Astrocyte (in vitro differentiated cells and primary cell): ENCODE measurements at regions not wholly inside any gene's neighbourhood (a gene's known extent, or its start where the extent isn't known, plus 50 kb on each side); places are given as distances from the start of the nearest gene placed in this dataset.
A peak's percentile ranks its signal among the peaks of the same experiment; 100 is the strongest.

ENCODE experiments used
- DNase-seq: peaks from one replicate; pipeline ENCODE4 v3.0.0-alpha.2; 2010; ENCODE audit warnings: low read depth
- FAIRE-seq: peaks from 2 replicates; lab custom pipeline; 2011; peaks lifted over from hg19 to GRCh38; lab: Jason Lieb, UNC
- H2AFZ ChIP-seq: 2 replicates; pipeline ENCODE4 v1.6.0; 2012; ENCODE audit warnings: low read depth, low read length, inconsistent platforms
- H3K27ac ChIP-seq: 2 replicates; pipeline ENCODE4 v1.5.1; 2011; ENCODE audit warnings: low read depth, low read length, inconsistent platforms
- H3K27me3 ChIP-seq: 2 replicates; pipeline ENCODE4 v1.6.0; 2011; ENCODE audit warnings: low read length, inconsistent platforms; ENCODE audit not compliant: insufficient read depth
- H3K36me3 ChIP-seq: 2 replicates; pipeline ENCODE4 v1.5.1; 2011; ENCODE audit warnings: low read length, inconsistent platforms; ENCODE audit not compliant: insufficient read depth
- H3K4me1 ChIP-seq: 2 replicates; pipeline ENCODE4 v1.5.1; 2011; ENCODE audit warnings: low read length, inconsistent platforms; ENCODE audit not compliant: insufficient read depth
- H3K4me2 ChIP-seq: 2 replicates; pipeline ENCODE4 v1.6.0; 2012; ENCODE audit warnings: low read length, inconsistent platforms
- H3K4me3 ChIP-seq: 2 replicates; pipeline ENCODE4 v1.5.1; 2011; ENCODE audit warnings: low read depth, mild to moderate bottlenecking, low read length, inconsistent platforms; ENCODE audit not compliant: insufficient read depth
- H3K79me2 ChIP-seq: 2 replicates; pipeline ENCODE4 v1.6.0; 2012; ENCODE audit warnings: mild to moderate bottlenecking, low read length, inconsistent platforms; ENCODE audit not compliant: insufficient read depth
- H3K9ac ChIP-seq: 2 replicates; pipeline ENCODE4 v1.6.0; 2012; ENCODE audit warnings: mild to moderate bottlenecking, low read length, inconsistent platforms
- H3K9me3 ChIP-seq: 2 replicates; pipeline ENCODE4 v1.5.1; 2012; ENCODE audit warnings: low read depth, mild to moderate bottlenecking, low read length, inconsistent platforms; ENCODE audit not compliant: insufficient read depth
- H4K20me1 ChIP-seq: 2 replicates; pipeline ENCODE4 v1.6.0; 2012; ENCODE audit warnings: low read length, inconsistent platforms; ENCODE audit not compliant: insufficient read depth
- H3K27ac Mint-ChIP-seq: one replicate; pipeline ENCODE4 v1.8.0; 2021; ENCODE audit warnings: mild to moderate bottlenecking, mixed read lengths; ENCODE audit not compliant: unreplicated experiment
- H3K27me3 Mint-ChIP-seq: one replicate; pipeline ENCODE4 v1.8.0; 2021; ENCODE audit warnings: low read depth, mixed read lengths; ENCODE audit not compliant: unreplicated experiment
- H3K36me3 Mint-ChIP-seq: one replicate; pipeline ENCODE4 v1.8.0; 2021; ENCODE audit warnings: low read depth, mixed read lengths; ENCODE audit not compliant: unreplicated experiment
- H3K4me1 Mint-ChIP-seq: one replicate; pipeline ENCODE4 v1.8.0; 2021; ENCODE audit warnings: low read depth, mixed read lengths; ENCODE audit not compliant: unreplicated experiment
- H3K4me3 Mint-ChIP-seq: one replicate; pipeline ENCODE4 v1.8.0; 2021; ENCODE audit warnings: mild to moderate bottlenecking, moderate library complexity, mixed read lengths; ENCODE audit not compliant: unreplicated experiment
- H3K9me3 Mint-ChIP-seq: one replicate; pipeline ENCODE4 v1.8.0; 2021; ENCODE audit warnings: mild to moderate bottlenecking, mixed read lengths; ENCODE audit not compliant: unreplicated experiment
- CTCF ChIP-seq: IDR thresholded peaks from 2 replicates; pipeline ENCODE4 v1.5.1; 2011; ENCODE audit warnings: low read depth, mild to moderate bottlenecking, inconsistent platforms, low read length, moderate library complexity; ENCODE audit not compliant: insufficient read depth
- EZH2 ChIP-seq: IDR thresholded peaks from 2 replicates; pipeline ENCODE4 v1.6.1; 2012; ENCODE audit warnings: mild to moderate bottlenecking, low read length, inconsistent platforms; ENCODE audit not compliant: insufficient read depth

- no peak overlapping the region for H2AFZ ChIP-seq
- H3K4me1 ChIP-seq, result peaks cover 19% of the 10 kb centered on the region
- H3K4me3 Mint-ChIP-seq, result peak overlapping the region; percentile 47
- TF ChIP-seq EZH2, result no peak
- no peak for TF ChIP-seq CTCF
- no peaks in the 10 kb centered on the region for H3K79me2 ChIP-seq
- H3K9ac ChIP-seq, result no peak overlapping the region
- FAIRE-seq (no peak), DNase-seq (no peak)
- H3K27ac Mint-ChIP-seq, result peak overlapping the region; percentile 69
- no peaks in the 10 kb centered on the region for H3K27me3 ChIP-seq
- H4K20me1 ChIP-seq, result no peaks in the 10 kb centered on the region
- H3K4me2 ChIP-seq, result peak overlapping the region; percentile 21
- H3K27ac ChIP-seq, result no peak overlapping the region
- peaks cover 38% of the 10 kb centered on the region for H3K4me1 Mint-ChIP-seq
- H3K27me3 Mint-ChIP-seq, result no peaks in the 10 kb centered on the region
- H3K4me3 ChIP-seq, result no peak overlapping the region
- H3K36me3 Mint-ChIP-seq, result peaks cover 5% of the 10 kb centered on the region
- H3K9me3 Mint-ChIP-seq, result no peaks in the 10 kb centered on the region
- no peaks in the 10 kb centered on the region for H3K36me3 ChIP-seq
- no peaks in the 10 kb centered on the region for H3K9me3 ChIP-seq
These were observed 57.1 kb upstream of the PSD2 start for GRCh38 chr5:139738193-139739149.

GRCh38 chr5:139739150-139739974 lies 56.2 kb upstream of the PSD2 start:
- DNase-seq, result no peak
- Histone ChIP-seq H3K79me2 (no peaks in the 10 kb centered on the region), H3K27me3 (no peaks in the 10 kb centered on the region), H3K9me3 (no peaks in the 10 kb centered on the region), H3K36me3 (no peaks in the 10 kb centered on the region), H3K27ac (no peak overlapping the region), H3K4me1 (peaks cover 26% of the 10 kb centered on the region), H3K4me2 (peak overlapping the region; percentile 21), H4K20me1 (no peaks in the 10 kb centered on the region), H2AFZ (no peak overlapping the region), H3K9ac (no peak overlapping the region), H3K4me3 (no peak overlapping the region)
- TF ChIP-seq CTCF, result no peak
- TF ChIP-seq EZH2, result no peak
- Mint-ChIP-seq H3K9me3 (no peaks in the 10 kb centered on the region), H3K4me3 (peak overlapping the region; percentile 47), H3K27me3 (no peaks in the 10 kb centered on the region), H3K4me1 (peaks cover 41% of the 10 kb centered on the region), H3K27ac (peak overlapping the region; percentile 69), H3K36me3 (peaks cover 5% of the 10 kb centered on the region)
- FAIRE-seq, result no peak
